ENCODE measurements at regions not wholly inside any gene's neighbourhood (a gene's known extent, or its start where the extent isn't known, plus 50 kb on each side); places are given as distances from the start of the nearest gene placed in this dataset.

DNA sequence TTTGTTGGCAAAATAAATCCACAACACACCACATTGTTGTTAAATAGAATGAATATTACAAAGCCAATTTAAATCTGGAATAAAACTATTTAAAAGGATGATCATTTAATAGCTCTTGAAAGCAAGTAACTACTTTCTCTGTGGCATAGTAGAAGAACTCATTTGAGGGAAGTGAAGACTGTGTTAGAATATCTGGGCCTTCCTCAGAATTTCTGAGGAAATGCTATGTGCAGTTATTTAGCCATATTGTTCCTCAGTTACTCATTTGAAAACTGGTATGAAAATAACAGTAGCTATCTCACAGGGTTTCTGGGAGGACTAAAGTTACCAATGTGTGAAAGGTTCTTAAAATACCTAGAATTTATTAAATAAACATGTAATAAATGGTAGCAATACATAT, 595.8 kb downstream of the PSAT1 start:
- H3K4me1 Mint-ChIP-seq = no peaks in the 10 kb centered on the region
- no peak overlapping the region for H3K4me3 Mint-ChIP-seq
- Histone ChIP-seq H3K27ac (no peak overlapping the region), H3K4me2 (no peak overlapping the region), H3K36me3 (no peaks in the 10 kb centered on the region), H4K20me1 (ENCODE audit: low read depth) (no peaks in the 10 kb centered on the region), H3K27me3 (no peaks in the 10 kb centered on the region), H2AFZ (replicated peaks) (no peak overlapping the region), H3K9ac (no peak overlapping the region), H3K79me2 (ENCODE audit: low read depth) (no peaks in the 10 kb centered on the region), H3K4me3 (no peak overlapping the region), H3F3A (ENCODE audit: low read depth) (no peaks in the 10 kb centered on the region), H3K9me3 (ENCODE audit: low read depth) (no peaks in the 10 kb centered on the region), H3K4me1 (no peaks in the 10 kb centered on the region)
- DNase-seq (ENCODE audit: low spot score) = no peak
- H3K27me3 Mint-ChIP-seq (ENCODE audit: insufficient read depth, low read depth) = no peaks in the 10 kb centered on the region
- H3K36me3 Mint-ChIP-seq = no peaks in the 10 kb centered on the region
- no peak overlapping the region for H3K27ac Mint-ChIP-seq
- TF ChIP-seq, protein P1, sequence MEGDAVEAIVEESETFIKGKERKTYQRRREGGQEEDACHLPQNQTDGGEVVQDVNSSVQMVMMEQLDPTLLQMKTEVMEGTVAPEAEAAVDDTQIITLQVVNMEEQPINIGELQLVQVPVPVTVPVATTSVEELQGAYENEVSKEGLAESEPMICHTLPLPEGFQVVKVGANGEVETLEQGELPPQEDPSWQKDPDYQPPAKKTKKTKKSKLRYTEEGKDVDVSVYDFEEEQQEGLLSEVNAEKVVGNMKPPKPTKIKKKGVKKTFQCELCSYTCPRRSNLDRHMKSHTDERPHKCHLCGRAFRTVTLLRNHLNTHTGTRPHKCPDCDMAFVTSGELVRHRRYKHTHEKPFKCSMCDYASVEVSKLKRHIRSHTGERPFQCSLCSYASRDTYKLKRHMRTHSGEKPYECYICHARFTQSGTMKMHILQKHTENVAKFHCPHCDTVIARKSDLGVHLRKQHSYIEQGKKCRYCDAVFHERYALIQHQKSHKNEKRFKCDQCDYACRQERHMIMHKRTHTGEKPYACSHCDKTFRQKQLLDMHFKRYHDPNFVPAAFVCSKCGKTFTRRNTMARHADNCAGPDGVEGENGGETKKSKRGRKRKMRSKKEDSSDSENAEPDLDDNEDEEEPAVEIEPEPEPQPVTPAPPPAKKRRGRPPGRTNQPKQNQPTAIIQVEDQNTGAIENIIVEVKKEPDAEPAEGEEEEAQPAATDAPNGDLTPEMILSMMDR (IDR thresholded peaks at IDR 0.05) = no peak
- TF ChIP-seq EZH2 (IDR thresholded peaks at IDR 0.05) (no peak), EZH2phosphoT487 (IDR thresholded peaks at IDR 0.05) (no peak)
- peaks cover 6% of the 10 kb centered on the region for H3K9me3 Mint-ChIP-seq

GRCh38 chr9:78893774-78894401, 597.0 kb downstream of the PSAT1 start:
- DNase-seq (ENCODE audit: low spot score) = no peak
- Mint-ChIP-seq H3K9me3 (peaks cover 6% of the 10 kb centered on the region), H3K36me3 (no peaks in the 10 kb centered on the region), H3K27ac (no peak overlapping the region), H3K4me3 (no peak overlapping the region), H3K27me3 (ENCODE audit: insufficient read depth, low read depth) (no peaks in the 10 kb centered on the region), H3K4me1 (no peaks in the 10 kb centered on the region)
- Histone ChIP-seq H2AFZ (replicated peaks) (no peak overlapping the region), H3K9me3 (ENCODE audit: low read depth) (no peaks in the 10 kb centered on the region), H3K27ac (no peak overlapping the region), H3K27me3 (no peaks in the 10 kb centered on the region), H4K20me1 (ENCODE audit: low read depth) (no peaks in the 10 kb centered on the region), H3K36me3 (no peaks in the 10 kb centered on the region), H3F3A (ENCODE audit: low read depth) (no peaks in the 10 kb centered on the region), H3K9ac (no peak overlapping the region), H3K4me2 (no peak overlapping the region), H3K4me1 (no peaks in the 10 kb centered on the region), H3K4me3 (no peak overlapping the region), H3K79me2 (ENCODE audit: low read depth) (no peaks in the 10 kb centered on the region)
- TF ChIP-seq, protein P1 (IDR thresholded peaks at IDR 0.05) = no peak
- TF ChIP-seq EZH2 (IDR thresholded peaks at IDR 0.05) (no peak), EZH2phosphoT487 (IDR thresholded peaks at IDR 0.05) (no peak)

DNA sequence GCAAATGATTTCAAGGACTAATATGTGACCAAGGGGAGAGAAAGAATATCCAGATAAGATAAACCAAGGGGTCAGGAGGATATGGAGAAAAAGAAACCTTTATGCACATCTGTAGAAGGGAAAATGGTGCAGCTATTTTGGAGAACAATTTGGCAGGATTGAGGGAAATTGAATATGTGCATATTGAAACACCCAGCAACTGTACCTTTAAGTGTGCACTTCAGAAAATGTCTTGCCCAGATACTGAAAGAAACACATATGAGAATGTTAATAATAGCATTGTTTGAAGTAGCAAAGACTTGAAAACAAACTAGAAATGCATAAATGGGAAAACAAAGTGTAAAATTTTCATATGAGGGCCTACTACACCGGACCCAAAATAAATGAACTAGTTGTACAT, 599.6 kb downstream of the PSAT1 start:
- H3K79me2 ChIP-seq (ENCODE audit: low read depth) = no peaks in the 10 kb centered on the region
- no peaks in the 10 kb centered on the region for H3K27me3 Mint-ChIP-seq (ENCODE audit: insufficient read depth, low read depth)
- H3K27ac ChIP-seq = no peak overlapping the region
- no peaks in the 10 kb centered on the region for H3K27me3 ChIP-seq
- no peak overlapping the region for H3K4me3 Mint-ChIP-seq
- no peak for DNase-seq (ENCODE audit: low spot score)
- H3K36me3 Mint-ChIP-seq = no peaks in the 10 kb centered on the region
- no peak for TF ChIP-seq EZH2phosphoT487 (IDR thresholded peaks at IDR 0.05)
- TF ChIP-seq EZH2 (IDR thresholded peaks at IDR 0.05) = no peak
- TF ChIP-seq, protein P1 (IDR thresholded peaks at IDR 0.05) = no peak
- H3K4me3 ChIP-seq = no peak overlapping the region
- H2AFZ ChIP-seq (replicated peaks) = no peak overlapping the region
- H3K9ac ChIP-seq = no peak overlapping the region
- no peak overlapping the region for H3K27ac Mint-ChIP-seq
- no peaks in the 10 kb centered on the region for H3K4me1 Mint-ChIP-seq
- no peaks in the 10 kb centered on the region for H3F3A ChIP-seq (ENCODE audit: low read depth)
- H3K36me3 ChIP-seq = no peaks in the 10 kb centered on the region
- H3K4me1 ChIP-seq = no peaks in the 10 kb centered on the region
- H3K9me3 Mint-ChIP-seq = no peaks in the 10 kb centered on the region
- no peaks in the 10 kb centered on the region for H4K20me1 ChIP-seq (ENCODE audit: low read depth)
- H3K4me2 ChIP-seq = no peak overlapping the region
- no peaks in the 10 kb centered on the region for H3K9me3 ChIP-seq (ENCODE audit: low read depth)
